Upper lobe of left lung (tissue), 6 donors: ENCODE measurements at regions not wholly inside any gene's neighbourhood (a gene's known extent, or its start where the extent isn't known, plus 50 kb on each side); places are given as distances from the start of the nearest gene placed in this dataset.

Experiments used
- ATAC-seq, 2 donors: fragments of 200-7000 bp; cut with Tn5 transposase; one replicate each; pipeline ENCODE4 v1.9.1; 2022; ENCODE audit warnings: mild to moderate bottlenecking in 2 of 2, moderate library complexity in 2 of 2; ENCODE audit not compliant: low FRiP score in 2 of 2
- DNase-seq, 2 donors: peaks; one replicate each; pipeline ENCODE4 v3.0.0-alpha.2; 2019 to 2020
- H3K27ac ChIP-seq, 4 donors: fragments of 200-600 bp; sonication (generic); one replicate each; pipeline ENCODE4 v1.5.1; 2016 to 2019
- H3K27me3 ChIP-seq, 4 donors: fragments of 200-600 bp; sonication (generic); one replicate each; pipeline ENCODE4 v1.5.1; 2017 to 2019
- H3K36me3 ChIP-seq, 4 donors: fragments of 200-600 bp; sonication (generic); one replicate each; pipeline ENCODE4 v1.5.1; 2016 to 2019
- H3K4me1 ChIP-seq, 4 donors: fragments of 200-600 bp; sonication (generic); one replicate each; pipeline ENCODE4 v1.5.1; 2018 to 2019
- H3K4me3 ChIP-seq, 4 donors: fragments of 200-600 bp; sonication (generic); one replicate each; pipeline ENCODE4 v1.5.1; 2017 to 2019; ENCODE audit warnings: mild to moderate bottlenecking in 2 of 4, moderate library complexity in 1 of 4
- H3K9me3 ChIP-seq, 4 donors: fragments of 200-600 bp; sonication (generic); one replicate each; pipeline ENCODE4 v1.5.1; 2018 to 2019
- CTCF ChIP-seq, 6 experiments: fragments of 450-650 bp in 4 of 6; fragments of 200-600 bp in 2 of 6; sonication (generic) in 2 of 6; IDR thresholded peaks; one replicate each; pipeline ENCODE4 v1.5.1; 2016 to 2019; ENCODE audit warnings: antibody characterized with exemption in 6 of 6
- EP300 ChIP-seq, 4 donors: sonication (generic); formaldehyde crosslinking; IDR thresholded peaks; one replicate each; pipeline ENCODE4 v1.5.1; 2017; ENCODE audit warnings: antibody characterized with exemption in 4 of 4, control low read depth in 2 of 4
- POLR2A ChIP-seq, 4 donors: fragments of 450-650 bp; IDR thresholded peaks; one replicate each; pipeline ENCODE4 v1.5.1; 2016 to 2017; ENCODE audit warnings: antibody characterized with exemption in 4 of 4, mild to moderate bottlenecking in 2 of 4
- POLR2AphosphoS5 ChIP-seq, 2 donors: sonication (generic); formaldehyde crosslinking; IDR thresholded peaks; one replicate each; pipeline ENCODE4 v1.5.1; 2017; ENCODE audit warnings: antibody characterized with exemption in 2 of 2
- WGBS, 2 donors: methylation state at CpG; one replicate each; pipeline ENCODE4 v1.1.5; 2017 to 2018; 5-methylcytosine and 5-hydroxymethylcytosine counted together
- donor health status: DM: no; HTN: no; CAD: no; lungs with moderate emphysema.
- donor health status: DM: no; HTN: yes; CAD: no; lungs with severe emphysema.

GRCh38 chr5:145280806-145281205, 554.3 kb downstream of the PRELID2 start:
- Histone ChIP-seq H3K9me3 (no peaks in the 10 kb centered on the region), H3K27ac (no peak overlapping the region), H3K4me1 (no peaks in the 10 kb centered on the region), H3K4me3 (no peak overlapping the region), H3K36me3 (no peaks in the 10 kb centered on the region), H3K27me3 (no peaks in the 10 kb centered on the region)
- TF ChIP-seq CTCF (IDR thresholded peaks at IDR 0.05), result no peak
- no peak for TF ChIP-seq POLR2AphosphoS5 (IDR thresholded peaks at IDR 0.05)
- no peak for TF ChIP-seq POLR2A (IDR thresholded peaks at IDR 0.05)
- no peak for TF ChIP-seq EP300 (IDR thresholded peaks at IDR 0.05)
- WGBS, 2 donors, result 83 to 85% methylated on average over 2 of the region's 2 CpGs
- ATAC-seq (no peak), DNase-seq (no peak)

- DNase-seq (no peak), ATAC-seq (no peak)
- WGBS, 2 donors, result 74 to 75% methylated on average over 3 of the region's 3 CpGs
- TF ChIP-seq EP300 (IDR thresholded peaks at IDR 0.05) (no peak), POLR2A (IDR thresholded peaks at IDR 0.05) (no peak), POLR2AphosphoS5 (IDR thresholded peaks at IDR 0.05) (no peak), CTCF (IDR thresholded peaks at IDR 0.05) (no peak)
- Histone ChIP-seq H3K9me3 (no peaks in the 10 kb centered on the region), H3K27ac (no peak overlapping the region), H3K4me3 (no peak overlapping the region), H3K36me3 (no peaks in the 10 kb centered on the region), H3K4me1 (no peaks in the 10 kb centered on the region), H3K27me3 (no peaks in the 10 kb centered on the region)
Measured at GRCh38 chr5:145280214-145280613, 554.9 kb downstream of the PRELID2 start.

- Histone ChIP-seq H3K27ac (no peak overlapping the region), H3K36me3 (no peaks in the 10 kb centered on the region), H3K9me3 (peaks cover 0 to 9% (median 0%) of the 10 kb centered on the region in 4 donors), H3K4me3 (no peak overlapping the region), H3K27me3 (no peaks in the 10 kb centered on the region), H3K4me1 (no peaks in the 10 kb centered on the region)
- ATAC-seq, result no peak
- TF ChIP-seq POLR2A (IDR thresholded peaks at IDR 0.05), result no peak
- TF ChIP-seq POLR2AphosphoS5 (IDR thresholded peaks at IDR 0.05), result no peak
- no peak for TF ChIP-seq EP300 (IDR thresholded peaks at IDR 0.05)
- no peak for TF ChIP-seq CTCF (IDR thresholded peaks at IDR 0.05)
- DNase-seq, result no peak
Measured at GRCh38 chr5:145260670-145261069, 574.5 kb downstream of the PRELID2 start.

- no peaks in the 10 kb centered on the region for H3K9me3 ChIP-seq
- 88% methylated on average over 2 of the region's 2 CpGs for WGBS, 2 donors
- no peaks in the 10 kb centered on the region for H3K27me3 ChIP-seq
- no peak for ATAC-seq
- no peaks in the 10 kb centered on the region for H3K36me3 ChIP-seq
- no peak for DNase-seq
- no peak overlapping the region for H3K27ac ChIP-seq
- H3K4me3 ChIP-seq, result no peak overlapping the region
- TF ChIP-seq CTCF (IDR thresholded peaks at IDR 0.05) (no peak), POLR2A (IDR thresholded peaks at IDR 0.05) (no peak), EP300 (IDR thresholded peaks at IDR 0.05) (no peak)
- H3K4me1 ChIP-seq, result no peaks in the 10 kb centered on the region
Measured at GRCh38 chr5:145247745-145248040, 587.4 kb downstream of the PRELID2 start.

- no peaks in the 10 kb centered on the region for H3K4me1 ChIP-seq
- H3K27me3 ChIP-seq, result no peaks in the 10 kb centered on the region
- TF ChIP-seq POLR2AphosphoS5 (IDR thresholded peaks at IDR 0.05) (no peak), EP300 (IDR thresholded peaks at IDR 0.05) (no peak), POLR2A (IDR thresholded peaks at IDR 0.05) (no peak), CTCF (IDR thresholded peaks at IDR 0.05) (no peak)
- 73 to 90% methylated on average over 4 of the region's 4 CpGs for WGBS, 2 donors
- no peaks in the 10 kb centered on the region for H3K9me3 ChIP-seq
- H3K27ac ChIP-seq, result no peak overlapping the region
- no peak overlapping the region for H3K4me3 ChIP-seq
- DNase-seq (no peak), ATAC-seq (no peak)
- H3K36me3 ChIP-seq, result no peaks in the 10 kb centered on the region
Measured at GRCh38 chr5:145246961-145247744, 588.0 kb downstream of the PRELID2 start.
